Type B pancreatic cell (in vitro differentiated cells): ENCODE measurements at regions not wholly inside any gene's neighbourhood (a gene's known extent, or its start where the extent isn't known, plus 50 kb on each side); places are given as distances from the start of the nearest gene placed in this dataset.

Experiments
- DNase-seq: peaks from one replicate; pipeline ENCODE4 v3.0.0; 2021; ENCODE audit warnings: mixed read lengths; ENCODE audit not compliant: unreplicated experiment; ENCODE audit errors: extremely low spot score
- H3K27ac Mint-ChIP-seq: 2 replicates; pipeline ENCODE4 v1.8.0; 2021; ENCODE audit warnings: mild to moderate bottlenecking, mixed read lengths
- H3K27me3 Mint-ChIP-seq: 2 replicates; pipeline ENCODE4 v1.8.0; 2021; ENCODE audit warnings: mixed read lengths
- H3K36me3 Mint-ChIP-seq: 2 replicates; pipeline ENCODE4 v1.8.0; 2021; ENCODE audit warnings: mixed read lengths
- H3K4me1 Mint-ChIP-seq: one replicate; pipeline ENCODE4 v1.8.0; 2021; ENCODE audit warnings: mixed read lengths; ENCODE audit not compliant: unreplicated experiment
- H3K4me3 Mint-ChIP-seq: 2 replicates; pipeline ENCODE4 v1.8.0; 2021; ENCODE audit warnings: mild to moderate bottlenecking, mixed read lengths
- H3K9me3 Mint-ChIP-seq: 2 replicates; pipeline ENCODE4 v1.8.0; 2021; ENCODE audit warnings: mixed read lengths
- TF ChIP-seq, protein P1 (sequence below): fragments of 200-600 bp; sonication (generic); conservative IDR thresholded peaks from 2 replicates; pipeline ENCODE4 v1.5.0; 2021; ENCODE audit warnings: antibody characterized with exemption, mild to moderate bottlenecking

GRCh38 chr11:79950172-79950571 is 509.3 kb upstream of the TENM4 start:
- H3K9me3 Mint-ChIP-seq = no peaks in the 10 kb centered on the region
- TF ChIP-seq, protein P1, sequence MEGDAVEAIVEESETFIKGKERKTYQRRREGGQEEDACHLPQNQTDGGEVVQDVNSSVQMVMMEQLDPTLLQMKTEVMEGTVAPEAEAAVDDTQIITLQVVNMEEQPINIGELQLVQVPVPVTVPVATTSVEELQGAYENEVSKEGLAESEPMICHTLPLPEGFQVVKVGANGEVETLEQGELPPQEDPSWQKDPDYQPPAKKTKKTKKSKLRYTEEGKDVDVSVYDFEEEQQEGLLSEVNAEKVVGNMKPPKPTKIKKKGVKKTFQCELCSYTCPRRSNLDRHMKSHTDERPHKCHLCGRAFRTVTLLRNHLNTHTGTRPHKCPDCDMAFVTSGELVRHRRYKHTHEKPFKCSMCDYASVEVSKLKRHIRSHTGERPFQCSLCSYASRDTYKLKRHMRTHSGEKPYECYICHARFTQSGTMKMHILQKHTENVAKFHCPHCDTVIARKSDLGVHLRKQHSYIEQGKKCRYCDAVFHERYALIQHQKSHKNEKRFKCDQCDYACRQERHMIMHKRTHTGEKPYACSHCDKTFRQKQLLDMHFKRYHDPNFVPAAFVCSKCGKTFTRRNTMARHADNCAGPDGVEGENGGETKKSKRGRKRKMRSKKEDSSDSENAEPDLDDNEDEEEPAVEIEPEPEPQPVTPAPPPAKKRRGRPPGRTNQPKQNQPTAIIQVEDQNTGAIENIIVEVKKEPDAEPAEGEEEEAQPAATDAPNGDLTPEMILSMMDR = no peak
- no peaks in the 10 kb centered on the region for H3K27me3 Mint-ChIP-seq

GRCh38 chr11:79949574-79949973 is 508.7 kb upstream of the TENM4 start:
- no peak overlapping the region for H3K4me3 Mint-ChIP-seq
- no peaks in the 10 kb centered on the region for H3K36me3 Mint-ChIP-seq
- TF ChIP-seq, protein P1 = no peak
- no peak for DNase-seq
- H3K27me3 Mint-ChIP-seq = no peaks in the 10 kb centered on the region
- no peaks in the 10 kb centered on the region for H3K9me3 Mint-ChIP-seq
- H3K4me1 Mint-ChIP-seq = no peaks in the 10 kb centered on the region
- H3K27ac Mint-ChIP-seq = no peak overlapping the region

More at GRCh38 chr11:79950172-79950571, 509.3 kb upstream of the TENM4 start:
- no peak overlapping the region for H3K27ac Mint-ChIP-seq
- no peaks in the 10 kb centered on the region for H3K36me3 Mint-ChIP-seq
- no peak for DNase-seq
- H3K4me3 Mint-ChIP-seq = no peak overlapping the region
- H3K4me1 Mint-ChIP-seq = peaks cover 3% of the 10 kb centered on the region

GRCh38 chr11:79942646-79943045 is 501.8 kb upstream of the TENM4 start:
- Mint-ChIP-seq H3K4me1 (peaks cover 20% of the 10 kb centered on the region), H3K4me3 (no peak overlapping the region), H3K36me3 (no peaks in the 10 kb centered on the region), H3K27ac (peak overlapping the region; percentile 60), H3K27me3 (no peaks in the 10 kb centered on the region), H3K9me3 (no peaks in the 10 kb centered on the region)
- DNase-seq = no peak
- TF ChIP-seq, protein P1 = no peak

DNA sequence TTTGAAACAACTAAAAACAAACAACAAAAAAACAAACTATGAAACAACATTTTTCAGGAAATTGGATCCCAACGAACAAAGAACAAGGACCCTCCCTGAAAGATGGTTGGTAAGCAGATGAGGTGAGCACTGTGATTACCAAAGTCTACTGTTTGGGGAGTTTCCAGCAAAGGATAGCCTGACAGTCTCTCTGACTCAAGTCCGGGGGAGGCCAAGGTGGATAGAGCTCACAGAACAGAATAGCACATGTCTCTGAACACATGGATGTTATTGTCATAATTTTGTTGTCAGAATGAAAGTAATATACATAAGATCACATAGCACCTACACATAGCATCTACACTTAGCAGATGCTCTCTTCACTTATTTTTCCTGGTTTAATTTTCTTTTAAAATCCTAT is 501.3 kb upstream of the TENM4 start:
- no peaks in the 10 kb centered on the region for H3K36me3 Mint-ChIP-seq
- TF ChIP-seq, protein P1 = no peak
- H3K4me1 Mint-ChIP-seq = peaks cover 20% of the 10 kb centered on the region
- H3K27me3 Mint-ChIP-seq = no peaks in the 10 kb centered on the region
- H3K27ac Mint-ChIP-seq = no peak overlapping the region
- H3K9me3 Mint-ChIP-seq = no peaks in the 10 kb centered on the region
- no peak for DNase-seq
- H3K4me3 Mint-ChIP-seq = no peak overlapping the region

DNA sequence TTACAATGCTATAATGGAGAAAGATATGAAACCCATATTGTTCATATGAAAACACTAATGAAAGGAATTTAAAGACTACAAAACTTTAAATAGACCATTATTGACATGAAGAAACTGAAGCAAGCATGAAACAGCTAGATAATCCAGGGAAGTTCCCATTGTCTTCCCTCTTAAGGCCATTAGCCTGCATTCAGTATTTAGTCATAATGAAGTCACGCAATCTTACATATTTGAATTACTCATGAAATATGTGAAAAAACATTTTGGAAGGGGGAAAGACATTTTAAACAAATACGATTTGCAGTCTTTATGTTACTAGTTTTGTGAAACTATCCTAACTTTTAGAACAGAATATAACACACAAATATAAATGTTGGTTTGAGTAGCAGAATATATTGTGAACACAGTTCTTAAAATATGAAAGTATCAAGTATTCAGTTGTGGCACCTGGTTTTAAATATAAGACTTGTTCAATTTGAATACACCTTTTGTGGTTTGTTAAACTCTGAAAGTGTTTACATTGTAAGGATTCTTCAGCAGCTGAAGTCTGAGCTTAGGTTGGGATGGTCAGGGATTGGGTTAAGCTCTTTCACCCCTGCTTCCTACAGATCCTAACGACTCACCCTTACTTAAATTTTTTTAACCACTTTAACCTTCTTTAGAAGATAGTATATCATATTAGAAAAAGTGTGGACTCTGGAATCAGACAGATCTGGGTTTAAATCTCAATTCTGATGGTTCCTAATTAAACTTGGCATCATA is 500.3 kb upstream of the TENM4 start:
- Mint-ChIP-seq H3K27ac (no peak overlapping the region), H3K27me3 (no peaks in the 10 kb centered on the region), H3K4me1 (peaks cover 20% of the 10 kb centered on the region), H3K36me3 (no peaks in the 10 kb centered on the region), H3K9me3 (no peaks in the 10 kb centered on the region), H3K4me3 (no peak overlapping the region)
- TF ChIP-seq, protein P1 = no peak
- no peak for DNase-seq
